MM.1S (cell line): ENCODE measurements at regions not wholly inside any gene's neighbourhood (a gene's known extent, or its start where the extent isn't known, plus 50 kb on each side); places are given as distances from the start of the nearest gene placed in this dataset.

Experiments
- DNase-seq: peaks from one replicate; pipeline ENCODE4 v3.0.0-alpha.2; 2015
- H2AFZ ChIP-seq: fragments of 300-600 bp; sonication (generic); 2 replicates; pipeline ENCODE4 v1.6.0; 2016; ENCODE audit warnings: antibody characterized with exemption, low read length
- H3F3A ChIP-seq: fragments of 300-600 bp; sonication (generic); 2 replicates; pipeline ENCODE4 v1.6.1; 2016; ENCODE audit warnings: mild to moderate bottlenecking, antibody characterized with exemption, low read length, moderate library complexity, mixed read lengths; ENCODE audit not compliant: insufficient read depth
- H3K27ac ChIP-seq: fragments of 300-600 bp; sonication (generic); 2 replicates; pipeline ENCODE4 v1.5.1; 2016; ENCODE audit warnings: mild to moderate bottlenecking, low read length
- H3K27me3 ChIP-seq: fragments of 300-600 bp; sonication (generic); replicated peaks from 2 replicates; pipeline ENCODE4 v1.6.0; 2016; ENCODE audit warnings: low read length; ENCODE audit not compliant: insufficient read depth
- H3K36me3 ChIP-seq: fragments of 300-600 bp; sonication (generic); replicated peaks from 2 replicates; pipeline ENCODE4 v1.6.1; 2016; ENCODE audit warnings: mild to moderate bottlenecking, low read length, mixed read lengths; ENCODE audit not compliant: insufficient read depth
- H3K4me1 ChIP-seq: fragments of 300-600 bp; sonication (generic); 2 replicates; pipeline ENCODE4 v1.6.1; 2016; ENCODE audit warnings: low read length, mixed read lengths
- H3K4me2 ChIP-seq: fragments of 300-600 bp; sonication (generic); 2 replicates; pipeline ENCODE4 v1.6.0; 2016; ENCODE audit warnings: low read depth, low read length
- H3K4me3 ChIP-seq: fragments of 300-600 bp; sonication (generic); 2 replicates; pipeline ENCODE4 v1.5.1; 2016; ENCODE audit warnings: low read length, mixed read lengths
- H3K79me2 ChIP-seq: fragments of 300-600 bp; sonication (generic); 2 replicates; pipeline ENCODE4 v1.6.1; 2016; ENCODE audit warnings: mixed run types, low read length, mixed read lengths
- H3K9ac ChIP-seq: fragments of 300-600 bp; sonication (generic); 2 replicates; pipeline ENCODE4 v1.6.1; 2016; ENCODE audit warnings: low read length, mixed read lengths
- H3K9me2 ChIP-seq: fragments of 300-600 bp; sonication (generic); replicated peaks from 2 replicates; pipeline ENCODE4 v1.6.1; 2016; ENCODE audit warnings: mild to moderate bottlenecking, low read length, mixed read lengths; ENCODE audit not compliant: insufficient read depth
- H3K9me3 ChIP-seq: fragments of 300-600 bp; sonication (generic); replicated peaks from 2 replicates; pipeline ENCODE4 v1.6.1; 2016; ENCODE audit warnings: mild to moderate bottlenecking, low read length, mixed read lengths; ENCODE audit not compliant: insufficient read depth
- H4K20me1 ChIP-seq: fragments of 300-600 bp; sonication (generic); 2 replicates; pipeline ENCODE4 v1.6.1; 2016; ENCODE audit warnings: mild to moderate bottlenecking, low read length, moderate library complexity, mixed read lengths; ENCODE audit not compliant: insufficient read depth
- EZH2 ChIP-seq: fragments of 300-600 bp; sonication (generic); optimal IDR thresholded peaks from 2 replicates; pipeline ENCODE3; 2017; ENCODE audit warnings: low read depth, mild to moderate bottlenecking, antibody characterized with exemption, low read length, mixed read lengths
- EZH2phosphoT487 ChIP-seq: fragments of 300-600 bp; sonication (generic); IDR thresholded peaks from 2 replicates; pipeline ENCODE4 v1.6.1; 2018; ENCODE audit warnings: antibody characterized with exemption, low read length
- TF ChIP-seq, protein P1 (sequence below): fragments of 300-600 bp; sonication (generic); IDR thresholded peaks from 2 replicates; pipeline ENCODE4 v1.5.1; 2016; ENCODE audit warnings: antibody characterized with exemption, low read length, mixed read lengths

- no peak overlapping the region for H3K4me2 ChIP-seq
- H3K4me3 ChIP-seq = no peak overlapping the region
- no peaks in the 10 kb centered on the region for H3F3A ChIP-seq
- H3K9me3 ChIP-seq = no peaks in the 10 kb centered on the region
- H3K27me3 ChIP-seq = no peaks in the 10 kb centered on the region
- no peak overlapping the region for H2AFZ ChIP-seq
- no peak overlapping the region for H3K27ac ChIP-seq
- no peaks in the 10 kb centered on the region for H3K79me2 ChIP-seq
- DNase-seq = no peak
- no peaks in the 10 kb centered on the region for H3K9me2 ChIP-seq
- TF ChIP-seq EZH2 (no peak), EZH2phosphoT487 (no peak)
- TF ChIP-seq, protein P1, sequence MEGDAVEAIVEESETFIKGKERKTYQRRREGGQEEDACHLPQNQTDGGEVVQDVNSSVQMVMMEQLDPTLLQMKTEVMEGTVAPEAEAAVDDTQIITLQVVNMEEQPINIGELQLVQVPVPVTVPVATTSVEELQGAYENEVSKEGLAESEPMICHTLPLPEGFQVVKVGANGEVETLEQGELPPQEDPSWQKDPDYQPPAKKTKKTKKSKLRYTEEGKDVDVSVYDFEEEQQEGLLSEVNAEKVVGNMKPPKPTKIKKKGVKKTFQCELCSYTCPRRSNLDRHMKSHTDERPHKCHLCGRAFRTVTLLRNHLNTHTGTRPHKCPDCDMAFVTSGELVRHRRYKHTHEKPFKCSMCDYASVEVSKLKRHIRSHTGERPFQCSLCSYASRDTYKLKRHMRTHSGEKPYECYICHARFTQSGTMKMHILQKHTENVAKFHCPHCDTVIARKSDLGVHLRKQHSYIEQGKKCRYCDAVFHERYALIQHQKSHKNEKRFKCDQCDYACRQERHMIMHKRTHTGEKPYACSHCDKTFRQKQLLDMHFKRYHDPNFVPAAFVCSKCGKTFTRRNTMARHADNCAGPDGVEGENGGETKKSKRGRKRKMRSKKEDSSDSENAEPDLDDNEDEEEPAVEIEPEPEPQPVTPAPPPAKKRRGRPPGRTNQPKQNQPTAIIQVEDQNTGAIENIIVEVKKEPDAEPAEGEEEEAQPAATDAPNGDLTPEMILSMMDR = no peak
- H3K9ac ChIP-seq = no peak overlapping the region
- H3K4me1 ChIP-seq = no peaks in the 10 kb centered on the region
- H4K20me1 ChIP-seq = no peaks in the 10 kb centered on the region
- no peaks in the 10 kb centered on the region for H3K36me3 ChIP-seq
These were observed 150.3 kb upstream of the MMADHC start for GRCh38 chr2:149737896-149738295.

DNA sequence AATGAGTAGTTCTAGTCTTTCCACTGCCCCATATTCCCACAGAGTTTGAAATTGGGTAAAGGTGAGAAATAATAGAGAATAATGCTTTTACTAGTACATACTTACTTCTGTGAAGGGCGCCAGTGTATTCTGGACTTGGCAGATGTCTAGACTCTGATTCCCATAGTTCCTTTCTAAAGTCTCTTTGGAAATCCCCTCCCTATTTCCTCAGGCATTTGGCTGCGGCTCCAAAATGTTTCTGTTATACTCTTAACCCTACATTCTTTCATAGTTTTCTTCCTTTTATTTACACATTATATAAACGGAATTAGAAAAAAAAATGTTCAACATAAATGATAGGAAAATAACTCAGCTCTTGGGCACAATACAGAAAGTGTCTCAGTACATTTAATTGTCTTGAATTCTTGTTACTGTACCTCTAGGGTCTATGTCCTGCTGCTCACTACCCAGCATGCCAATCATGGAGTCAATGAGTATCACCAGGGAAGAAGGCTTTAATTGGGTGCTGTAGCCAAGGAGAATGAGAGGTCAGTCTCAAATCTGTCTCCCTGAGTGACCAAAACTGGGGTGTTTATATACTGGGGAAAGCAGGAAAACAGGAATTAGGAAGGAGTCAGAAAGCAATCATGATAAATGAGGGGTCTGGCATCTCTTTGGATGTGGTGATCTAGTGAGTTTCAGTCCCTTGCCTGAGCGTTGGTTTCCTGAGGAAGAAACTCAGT is 147.8 kb upstream of the MMADHC start:
- no peak overlapping the region for H3K4me2 ChIP-seq
- no peaks in the 10 kb centered on the region for H3F3A ChIP-seq
- no peaks in the 10 kb centered on the region for H3K36me3 ChIP-seq
- DNase-seq = no peak
- H4K20me1 ChIP-seq = no peaks in the 10 kb centered on the region
- H3K9me3 ChIP-seq = no peaks in the 10 kb centered on the region
- no peaks in the 10 kb centered on the region for H3K9me2 ChIP-seq
- no peaks in the 10 kb centered on the region for H3K4me1 ChIP-seq
- no peaks in the 10 kb centered on the region for H3K27me3 ChIP-seq
- TF ChIP-seq, protein P1 = no peak
- no peak for TF ChIP-seq EZH2
- no peak for TF ChIP-seq EZH2phosphoT487
- H3K9ac ChIP-seq = no peak overlapping the region
- H3K4me3 ChIP-seq = no peak overlapping the region
- no peak overlapping the region for H2AFZ ChIP-seq
- H3K79me2 ChIP-seq = no peaks in the 10 kb centered on the region
- no peak overlapping the region for H3K27ac ChIP-seq

GRCh38 chr2:149733936-149734685 is 146.5 kb upstream of the MMADHC start:
- Histone ChIP-seq H3K36me3 (no peaks in the 10 kb centered on the region), H3K4me3 (no peak overlapping the region), H3K9me2 (no peaks in the 10 kb centered on the region), H2AFZ (no peak overlapping the region), H3K9ac (no peak overlapping the region), H3K27ac (no peak overlapping the region), H4K20me1 (no peaks in the 10 kb centered on the region), H3K9me3 (no peaks in the 10 kb centered on the region), H3K79me2 (no peaks in the 10 kb centered on the region), H3K4me1 (no peaks in the 10 kb centered on the region), H3F3A (no peaks in the 10 kb centered on the region), H3K4me2 (no peak overlapping the region), H3K27me3 (no peaks in the 10 kb centered on the region)
- no peak for DNase-seq
- TF ChIP-seq EZH2 = no peak
- TF ChIP-seq, protein P1 = no peak
- no peak for TF ChIP-seq EZH2phosphoT487
